GM19324 (cell line): ENCODE measurements at regions not wholly inside any gene's neighbourhood (a gene's known extent, or its start where the extent isn't known, plus 50 kb on each side); places are given as distances from the start of the nearest gene placed in this dataset.
"Not testable (repeated sequence)": the region's sequence is repeated elsewhere in the genome, so short reads cannot be mapped to it uniquely, and the experiment has no call there.

Experiments used
- ATAC-seq: cut with Tn5 transposase; IDR thresholded peaks from one replicate; pipeline ENCODE4 v1.9.1; 2021; ENCODE audit warnings: mild to moderate bottlenecking, moderate library complexity; ENCODE audit not compliant: unreplicated experiment, low FRiP score

GRCh38 chr7:46948716-46949115 lies 633.2 kb downstream of the TNS3 start:
- no peak for ATAC-seq

- no peak for ATAC-seq
Observed at GRCh38 chr7:46945328-46945727, 636.6 kb downstream of the TNS3 start.

GRCh38 chr7:46943996-46944395 lies 637.9 kb downstream of the TNS3 start:
- no peak for ATAC-seq

- no peak for ATAC-seq
Observed at GRCh38 chr7:46942574-46942973, 639.3 kb downstream of the TNS3 start.

- ATAC-seq, result no peak
Observed at GRCh38 chr7:46940178-46940577, 641.7 kb downstream of the TNS3 start.

- ATAC-seq, result no peak
Observed at GRCh38 chr7:46939558-46939957, 642.4 kb downstream of the TNS3 start.

- ATAC-seq, result no peak
Observed at GRCh38 chr7:46939089-46939488, 642.8 kb downstream of the TNS3 start.

GRCh38 chr7:46937826-46938225 lies 644.1 kb downstream of the TNS3 start:
- ATAC-seq, result no peak

- ATAC-seq, result no peak
Observed at GRCh38 chr7:46934198-46934825, 647.6 kb downstream of the TNS3 start.

GRCh38 chr7:46933596-46933995 lies 648.3 kb downstream of the TNS3 start:
- no peak for ATAC-seq

- no peak for ATAC-seq
Observed at GRCh38 chr7:46932676-46933424, 649.1 kb downstream of the TNS3 start.

GRCh38 chr7:46932306-46932675 lies 649.6 kb downstream of the TNS3 start:
- ATAC-seq, result no peak

- ATAC-seq, result no peak
Observed at GRCh38 chr7:46930366-46930765, 651.5 kb downstream of the TNS3 start.

- ATAC-seq, result no peak
Observed at GRCh38 chr7:46929359-46929758, 652.6 kb downstream of the TNS3 start.

- no peak for ATAC-seq
Observed at GRCh38 chr7:46928719-46929118, 653.2 kb downstream of the TNS3 start.

- ATAC-seq, result no peak
Observed at GRCh38 chr7:46927131-46927810, 654.6 kb downstream of the TNS3 start.

GRCh38 chr7:46916581-46916980 lies 665.3 kb downstream of the TNS3 start:
- no peak for ATAC-seq

GRCh38 chr7:46912692-46913091 lies 669.2 kb downstream of the TNS3 start:
- no peak for ATAC-seq

- ATAC-seq, result no peak
Observed at GRCh38 chr7:46909601-46910051, 672.3 kb downstream of the TNS3 start.

- ATAC-seq, result no peak
Observed at GRCh38 chr7:46908770-46909169, 673.1 kb downstream of the TNS3 start.

- not testable (repeated sequence) for ATAC-seq
Observed at GRCh38 chr7:46904523-46904922, 677.4 kb downstream of the TNS3 start.

GRCh38 chr7:46902463-46902862 lies 679.4 kb downstream of the TNS3 start:
- ATAC-seq, result no peak
